ENCODE measurements at regions not wholly inside any gene's neighbourhood (a gene's known extent, or its start where the extent isn't known, plus 50 kb on each side); places are given as distances from the start of the nearest gene placed in this dataset.

GRCh38 chr16:60788631-60789030 is 1247.6 kb downstream of the CDH8 start:
- no peak for TF ChIP-seq NR3C1 (IDR thresholded peaks at IDR 0.05)
- TF ChIP-seq TFCP2L1 (CRISPR knock-in tag; IDR thresholded peaks at IDR 0.05), result no peak
- TF ChIP-seq HEYL (CRISPR knock-in tag; IDR thresholded peaks at IDR 0.05), result no peak
- TF ChIP-seq JUNB (IDR thresholded peaks at IDR 0.05), result no peak
- no peak for TF ChIP-seq SMC3 (IDR thresholded peaks at IDR 0.05)
- no peak for TF ChIP-seq RARB (CRISPR knock-in tag; IDR thresholded peaks at IDR 0.05)
- no peak for TF ChIP-seq ZFP36 (IDR thresholded peaks at IDR 0.05; ENCODE audit: borderline replicate concordance, partially characterized antibody)
- CTCF ChIA-PET, result no interaction called here
- POLR2A ChIA-PET, result no interaction called here
- Histone ChIP-seq H3K4me3 (no peak overlapping the region), H3K9me3 (no peaks in the 10 kb centered on the region), H3K4me1 (no peaks in the 10 kb centered on the region), H3K27ac (no peak overlapping the region), H3K4me2 (no peak overlapping the region)
- FAIRE-seq, result no peak
- DNase-seq (ENCODE audit: low read depth in 1 of 2, low spot score in 1 of 2), result no peak
- ATAC-seq, result no peak

DNA sequence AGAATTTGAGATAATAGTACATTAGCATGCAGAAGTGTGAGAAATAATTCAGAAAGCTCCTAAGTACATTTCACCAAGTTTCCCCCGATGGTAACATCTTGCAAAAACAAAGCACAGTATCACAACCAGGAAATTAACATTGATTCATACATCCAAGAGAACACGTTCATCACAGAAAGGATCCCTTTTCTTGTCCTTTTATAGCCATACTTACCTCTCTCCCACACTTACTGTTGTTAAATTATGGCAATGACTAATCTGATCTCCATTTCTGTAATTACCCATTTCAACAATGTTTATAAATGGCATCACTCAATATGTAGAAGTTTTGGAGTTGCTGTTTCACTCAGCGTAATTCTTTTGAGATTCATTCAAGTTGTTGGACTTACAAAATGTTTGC is 1260.0 kb downstream of the CDH8 start:
- 11% methylated on average over 3 of the region's 3 CpGs for WGBS (ENCODE audit: missing lambda C conversion rate)
- FAIRE-seq (no peak), ATAC-seq (no peak), DNase-seq (ENCODE audit: low read depth in 1 of 2, low spot score in 1 of 2) (no peak)
- CTCF ChIA-PET, result no interaction called here
- POLR2A ChIA-PET, result no interaction called here
- TF ChIP-seq EHMT2 (IDR thresholded peaks at IDR 0.05; ENCODE audit: low read depth) (no peak), FOSL2 (IDR thresholded peaks at IDR 0.05) (no peak), FOSL2 (CRISPR knock-in tag; IDR thresholded peaks at IDR 0.05) (no peak), SMC3 (IDR thresholded peaks at IDR 0.05) (no peak), RFX5 (IDR thresholded peaks at IDR 0.05) (no peak), JUN (IDR thresholded peaks at IDR 0.05) (no peak), RCOR1 (IDR thresholded peaks at IDR 0.05; ENCODE audit: low read depth, low read length) (no peak), JUNB (IDR thresholded peaks at IDR 0.05) (no peak), NPAS2 (CRISPR knock-in tag; IDR thresholded peaks at IDR 0.05; ENCODE audit: borderline replicate concordance) (no peak), BCL3 (IDR thresholded peaks at IDR 0.05) (no peak), FOSB (CRISPR knock-in tag; IDR thresholded peaks at IDR 0.05) (no peak), E2F6 (IDR thresholded peaks at IDR 0.05; ENCODE audit: borderline replicate concordance, low read depth) (no peak)
- TF ChIP-seq, protein P1, sequence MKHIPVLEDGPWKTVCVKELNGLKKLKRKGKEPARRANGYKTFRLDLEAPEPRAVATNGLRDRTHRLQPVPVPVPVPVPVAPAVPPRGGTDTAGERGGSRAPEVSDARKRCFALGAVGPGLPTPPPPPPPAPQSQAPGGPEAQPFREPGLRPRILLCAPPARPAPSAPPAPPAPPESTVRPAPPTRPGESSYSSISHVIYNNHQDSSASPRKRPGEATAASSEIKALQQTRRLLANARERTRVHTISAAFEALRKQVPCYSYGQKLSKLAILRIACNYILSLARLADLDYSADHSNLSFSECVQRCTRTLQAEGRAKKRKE (CRISPR knock-in tag; IDR thresholded peaks at IDR 0.05; ENCODE audit: low read depth), result no peak
- Histone ChIP-seq H3K27ac (no peak overlapping the region), H3K4me1 (no peaks in the 10 kb centered on the region), H3K4me2 (no peak overlapping the region), H3K9me3 (no peaks in the 10 kb centered on the region), H3K4me3 (no peak overlapping the region)

- FAIRE-seq (no peak), ATAC-seq (no peak), DNase-seq (ENCODE audit: low read depth in 1 of 2, low spot score in 1 of 2) (no peak)
- CTCF ChIA-PET, result no interaction called here
- 3% methylated on average over 4 of the region's 4 CpGs for WGBS (ENCODE audit: missing lambda C conversion rate)
- no peak for TF ChIP-seq MYC (IDR thresholded peaks at IDR 0.05; ENCODE audit: borderline replicate concordance, low read length)
- no peak for TF ChIP-seq NPAS2 (CRISPR knock-in tag; IDR thresholded peaks at IDR 0.05; ENCODE audit: borderline replicate concordance)
- no peak for TF ChIP-seq ZFP36 (IDR thresholded peaks at IDR 0.05; ENCODE audit: borderline replicate concordance, partially characterized antibody)
- TF ChIP-seq CBX2 (IDR thresholded peaks at IDR 0.05; ENCODE audit: borderline replicate concordance, low read depth), result no peak
- TF ChIP-seq RNF2 (IDR thresholded peaks at IDR 0.05; ENCODE audit: borderline replicate concordance, low read depth), result no peak
- no peak for TF ChIP-seq RAD21 (conservative IDR thresholded peaks at IDR 0.05 in 1 of 2, IDR thresholded peaks at IDR 0.05 in 1 of 2)
- TF ChIP-seq BCL3 (IDR thresholded peaks at IDR 0.05), result no peak
- TF ChIP-seq ZSCAN20 (CRISPR knock-in tag; IDR thresholded peaks at IDR 0.05), result no peak
- TF ChIP-seq TFCP2L1 (CRISPR knock-in tag; IDR thresholded peaks at IDR 0.05), result no peak
- no peak for TF ChIP-seq HEYL (CRISPR knock-in tag; IDR thresholded peaks at IDR 0.05)
- TF ChIP-seq RFX5 (IDR thresholded peaks at IDR 0.05), result no peak
- TF ChIP-seq, protein P1 (CRISPR knock-in tag; IDR thresholded peaks at IDR 0.05; ENCODE audit: low read depth), result no peak
- no peak for TF ChIP-seq HOXA7 (CRISPR knock-in tag; IDR thresholded peaks at IDR 0.05)
- no peak for TF ChIP-seq POLR2A (IDR thresholded peaks at IDR 0.05; ENCODE audit: low read length)
- TF ChIP-seq, protein P2, sequence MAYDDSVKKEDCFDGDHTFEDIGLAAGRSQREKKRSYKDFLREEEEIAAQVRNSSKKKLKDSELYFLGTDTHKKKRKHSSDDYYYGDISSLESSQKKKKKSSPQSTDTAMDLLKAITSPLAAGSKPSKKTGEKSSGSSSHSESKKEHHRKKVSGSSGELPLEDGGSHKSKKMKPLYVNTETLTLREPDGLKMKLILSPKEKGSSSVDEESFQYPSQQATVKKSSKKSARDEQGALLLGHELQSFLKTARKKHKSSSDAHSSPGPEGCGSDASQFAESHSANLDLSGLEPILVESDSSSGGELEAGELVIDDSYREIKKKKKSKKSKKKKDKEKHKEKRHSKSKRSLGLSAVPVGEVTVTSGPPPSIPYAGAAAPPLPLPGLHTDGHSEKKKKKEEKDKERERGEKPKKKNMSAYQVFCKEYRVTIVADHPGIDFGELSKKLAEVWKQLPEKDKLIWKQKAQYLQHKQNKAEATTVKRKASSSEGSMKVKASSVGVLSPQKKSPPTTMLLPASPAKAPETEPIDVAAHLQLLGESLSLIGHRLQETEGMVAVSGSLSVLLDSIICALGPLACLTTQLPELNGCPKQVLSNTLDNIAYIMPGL (CRISPR knock-in tag; IDR thresholded peaks at IDR 0.05; ENCODE audit: borderline replicate concordance), result no peak
- TF ChIP-seq FOSL2 (IDR thresholded peaks at IDR 0.05), result no peak
- TF ChIP-seq FOSL2 (CRISPR knock-in tag; IDR thresholded peaks at IDR 0.05), result no peak
- no peak for TF ChIP-seq FOXS1 (CRISPR knock-in tag; IDR thresholded peaks at IDR 0.05)
- TF ChIP-seq TP53 (CRISPR knock-in tag; IDR thresholded peaks at IDR 0.05), result no peak
- no peak for TF ChIP-seq SREBF2 (IDR thresholded peaks at IDR 0.05)
- H3K9me3 ChIP-seq, result no peaks in the 10 kb centered on the region; the same call in 2 of the 3 replicates
- no peaks in the 10 kb centered on the region for H3K4me1 ChIP-seq
- POLR2A ChIA-PET, result no interaction called here
- H3K4me3 ChIP-seq, result no peak overlapping the region
- no peak overlapping the region for H3K4me2 ChIP-seq
- H3K27ac ChIP-seq, result no peak overlapping the region
Measured at GRCh38 chr16:60771138-60771537, 1265.1 kb downstream of the CDH8 start.
